Suppressor macrophage treated with lipopolysaccharide for 4 hours (primary cell): ENCODE measurements at regions not wholly inside any gene's neighbourhood (a gene's known extent, or its start where the extent isn't known, plus 50 kb on each side); places are given as distances from the start of the nearest gene placed in this dataset.

ENCODE experiments used
- DNase-seq: peaks from one replicate; pipeline ENCODE4 v3.0.0-alpha.2; 2020

- DNase-seq: no peak
Observed at GRCh38 chr13:22135446-22135845, 464.6 kb downstream of the FGF9 start.

DNA sequence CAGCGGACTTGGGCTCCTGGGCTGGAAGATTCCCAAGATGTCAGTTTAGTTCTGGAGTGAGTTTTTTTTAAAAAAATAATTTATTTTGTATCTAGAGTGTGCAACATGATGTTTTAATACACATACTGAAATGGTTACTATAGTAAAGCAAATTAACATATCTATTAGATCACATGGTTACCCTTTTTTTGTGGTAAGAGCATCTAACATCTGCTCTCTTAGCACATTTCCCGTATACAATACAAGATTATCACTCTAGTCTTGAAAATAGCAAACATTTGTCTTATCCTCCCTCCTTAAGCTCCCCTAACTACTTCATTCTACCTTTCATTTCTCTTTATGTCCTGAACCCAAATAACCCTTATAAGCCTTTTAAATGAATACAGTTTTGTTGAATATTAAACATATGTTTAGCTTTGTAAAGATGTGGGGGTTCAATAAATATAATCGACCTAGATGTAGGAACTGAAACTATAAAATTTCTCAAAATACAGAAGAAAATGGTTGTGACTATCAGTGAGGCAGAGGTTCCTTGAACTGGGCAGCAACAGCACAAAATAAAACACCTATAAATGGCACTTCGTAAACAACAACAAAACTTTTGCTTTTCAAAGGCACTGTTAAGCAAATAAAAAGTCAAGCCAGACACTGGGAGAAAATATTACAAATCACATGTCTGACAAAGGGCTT is 466.6 kb downstream of the FGF9 start:
- no peak for DNase-seq

DNA sequence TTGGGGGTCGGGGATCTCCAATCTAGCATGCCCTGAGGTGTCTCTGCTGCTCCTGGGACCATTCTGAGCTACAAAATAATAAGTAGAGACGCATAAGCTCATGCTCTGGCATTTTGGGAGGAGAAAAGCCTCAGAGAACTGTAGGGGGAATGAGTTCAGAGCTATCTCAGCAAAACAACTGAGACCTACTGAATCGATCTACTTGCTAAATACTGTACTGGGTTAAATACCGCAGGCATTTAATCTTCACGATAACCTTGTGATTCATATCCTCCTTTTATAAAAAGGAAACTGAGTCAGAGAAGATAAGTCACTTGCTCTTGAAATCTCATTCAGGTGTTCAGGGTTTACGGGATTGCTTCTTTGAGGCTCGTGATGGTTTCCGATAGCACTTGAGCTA is 468.1 kb downstream of the FGF9 start:
- DNase-seq: no peak

GRCh38 chr13:22141716-22142115 is 470.8 kb downstream of the FGF9 start:
- DNase-seq: no peak

DNA sequence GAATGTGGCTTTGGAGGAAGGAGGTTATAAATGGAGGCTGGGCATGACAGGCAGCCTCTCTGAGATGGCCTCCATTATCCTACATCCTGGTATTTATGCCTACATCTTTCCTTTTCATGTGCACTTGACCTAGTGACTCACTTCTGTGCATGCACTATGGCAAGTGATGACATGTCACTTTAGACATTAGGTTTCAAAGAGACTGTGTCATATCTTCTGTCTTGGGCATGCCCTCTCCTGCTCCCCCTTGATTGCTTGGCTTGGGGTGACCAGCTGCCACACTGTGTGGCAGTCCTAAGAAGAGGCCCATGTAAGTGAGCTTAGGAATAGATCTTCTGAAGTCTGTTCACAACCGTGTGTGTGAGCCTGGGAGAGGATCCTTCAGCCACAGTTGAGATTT is 472.8 kb downstream of the FGF9 start:
- no peak for DNase-seq

DNA sequence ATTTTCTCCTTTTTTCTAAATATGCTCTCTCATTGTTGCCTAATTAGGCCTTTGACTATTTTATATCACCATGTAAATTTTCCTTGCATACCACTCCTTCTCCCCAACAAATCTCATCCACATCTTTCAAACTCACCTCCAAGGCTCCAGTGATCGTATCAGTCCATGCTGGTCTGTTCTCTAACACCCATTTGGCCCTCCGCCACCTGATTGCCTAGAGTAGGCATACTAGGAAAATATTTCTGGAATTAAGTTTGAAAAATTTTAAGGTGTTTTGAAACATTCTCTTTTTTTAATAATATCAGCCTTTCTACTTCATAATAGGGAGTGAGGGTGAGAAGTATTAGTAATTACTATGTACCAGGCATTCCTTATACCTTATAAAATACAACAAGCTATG is 473.9 kb downstream of the FGF9 start:
- no peak for DNase-seq

DNA sequence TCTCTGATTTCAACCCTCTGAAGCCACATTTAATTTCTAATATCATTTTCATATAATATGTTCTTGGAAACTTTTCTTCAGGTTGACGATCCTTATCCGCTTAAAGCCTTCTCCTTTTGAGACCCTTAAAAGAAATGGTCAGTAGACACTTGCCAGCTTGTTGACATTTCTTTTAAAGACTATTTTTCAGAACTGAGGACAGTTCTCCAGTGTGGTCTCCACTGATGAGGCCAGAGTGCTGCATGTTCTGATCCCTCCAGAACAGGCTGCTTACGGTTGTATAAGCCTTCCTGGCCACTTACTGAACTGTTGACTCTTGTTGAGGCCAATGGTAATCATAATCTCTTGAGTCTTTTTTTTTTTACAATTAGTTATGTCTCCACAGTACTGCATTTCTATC is 477.3 kb downstream of the FGF9 start:
- no peak for DNase-seq

- DNase-seq: no peak
Observed at GRCh38 chr13:22152751-22153150, 481.9 kb downstream of the FGF9 start.

- DNase-seq: no peak
Observed at GRCh38 chr13:22154041-22154440, 483.2 kb downstream of the FGF9 start.

DNA sequence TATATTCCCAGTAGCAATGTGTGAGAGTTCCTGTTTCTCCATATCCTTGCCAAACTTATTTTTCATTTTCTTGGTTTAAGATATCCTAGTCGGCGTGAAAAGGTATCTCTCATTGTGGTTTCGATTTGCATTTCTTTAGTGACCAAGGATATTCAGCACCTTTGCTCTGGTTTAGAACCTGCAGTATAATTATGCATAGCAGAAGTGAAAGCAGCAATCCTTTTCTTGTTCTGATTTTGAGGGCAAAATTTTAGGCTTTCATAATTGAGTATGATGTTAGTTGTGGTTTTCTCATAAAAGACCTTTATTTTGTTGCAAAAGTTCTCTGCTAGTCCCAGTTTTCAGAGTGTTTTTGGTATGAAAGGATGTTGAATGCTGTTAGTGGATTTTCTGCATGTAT is 491.0 kb downstream of the FGF9 start:
- peak; percentile 54 for DNase-seq

GRCh38 chr13:22162889-22163288 is 492.0 kb downstream of the FGF9 start:
- DNase-seq: peak; percentile 73

DNA sequence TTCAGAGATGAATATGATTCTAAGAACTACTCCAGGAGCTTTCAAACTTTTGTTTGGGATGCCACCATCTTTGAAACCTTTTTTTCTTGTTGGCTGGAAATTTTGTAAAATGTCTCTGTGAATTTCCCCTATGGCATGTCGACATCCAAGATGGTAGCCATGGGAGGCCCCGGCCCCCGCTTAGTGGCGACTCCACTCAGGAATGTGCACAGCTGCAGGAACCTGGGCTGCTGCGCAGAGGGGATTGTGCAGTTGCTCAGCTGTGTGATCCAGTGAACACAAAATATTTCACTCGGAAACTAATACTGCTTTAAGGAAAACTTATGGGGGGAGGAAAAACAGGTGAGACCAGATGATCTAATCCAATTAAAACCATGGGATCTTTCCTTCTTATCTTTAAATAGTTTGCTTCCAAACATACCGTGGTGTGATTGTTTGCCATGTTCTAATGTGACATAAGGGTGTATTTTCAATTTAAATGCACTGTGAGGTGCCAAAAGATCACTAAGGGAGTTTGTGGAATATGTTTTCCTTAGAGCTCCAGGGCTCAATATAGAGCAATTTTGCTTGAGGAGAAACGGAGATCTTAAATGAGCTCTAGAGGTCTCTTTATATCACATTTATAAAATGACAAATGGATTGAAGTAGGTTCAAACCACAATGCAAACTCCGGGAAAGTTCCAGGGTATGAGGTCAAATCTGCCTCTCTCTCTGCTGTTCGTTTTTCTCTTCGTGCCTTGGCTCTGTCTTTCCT is 497.7 kb downstream of the FGF9 start:
- DNase-seq: no peak

GRCh38 chr13:22169473-22169872 is 498.6 kb downstream of the FGF9 start:
- no peak for DNase-seq

- no peak for DNase-seq
Observed at GRCh38 chr13:22173610-22174009, 502.7 kb downstream of the FGF9 start.

DNA sequence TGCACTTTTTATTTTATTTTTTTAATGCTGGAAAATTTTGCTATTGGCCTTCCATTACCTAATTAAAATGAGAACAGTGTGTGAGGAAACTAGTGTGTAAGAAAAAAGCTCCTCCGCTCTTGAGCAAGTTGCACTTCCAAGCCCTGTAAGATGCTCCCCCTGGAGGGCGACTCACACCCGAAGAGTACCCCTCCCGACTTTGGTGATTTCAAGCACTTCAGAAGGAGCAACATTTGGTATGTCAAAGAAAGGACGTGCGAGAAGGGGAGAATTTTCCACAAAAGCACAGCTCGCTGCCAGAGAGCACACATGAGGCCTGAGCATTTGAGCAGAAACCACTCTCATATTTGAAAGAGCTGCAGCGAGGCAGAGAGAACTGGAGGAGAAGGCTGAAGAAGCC is 504.4 kb downstream of the FGF9 start:
- DNase-seq: no peak

DNA sequence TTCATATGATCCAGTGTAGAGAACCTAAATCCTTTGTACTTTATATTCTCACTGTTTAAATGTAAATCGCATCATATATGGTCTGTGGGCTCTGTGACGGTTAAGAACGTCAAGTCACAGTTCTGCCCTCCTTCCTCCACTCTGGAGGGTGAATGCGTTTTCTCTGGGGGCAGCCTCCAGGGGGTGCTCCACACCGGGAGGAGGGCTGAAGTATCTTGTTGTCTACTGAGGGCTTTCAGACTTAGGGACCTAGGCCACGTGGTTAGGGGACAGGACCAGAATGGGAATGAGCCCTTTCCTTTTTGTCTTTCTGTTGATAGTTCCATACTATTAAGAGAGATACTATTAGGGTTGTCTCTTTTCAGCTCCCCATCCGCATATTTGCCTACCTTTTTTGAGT is 504.9 kb downstream of the FGF9 start:
- no peak for DNase-seq

DNA sequence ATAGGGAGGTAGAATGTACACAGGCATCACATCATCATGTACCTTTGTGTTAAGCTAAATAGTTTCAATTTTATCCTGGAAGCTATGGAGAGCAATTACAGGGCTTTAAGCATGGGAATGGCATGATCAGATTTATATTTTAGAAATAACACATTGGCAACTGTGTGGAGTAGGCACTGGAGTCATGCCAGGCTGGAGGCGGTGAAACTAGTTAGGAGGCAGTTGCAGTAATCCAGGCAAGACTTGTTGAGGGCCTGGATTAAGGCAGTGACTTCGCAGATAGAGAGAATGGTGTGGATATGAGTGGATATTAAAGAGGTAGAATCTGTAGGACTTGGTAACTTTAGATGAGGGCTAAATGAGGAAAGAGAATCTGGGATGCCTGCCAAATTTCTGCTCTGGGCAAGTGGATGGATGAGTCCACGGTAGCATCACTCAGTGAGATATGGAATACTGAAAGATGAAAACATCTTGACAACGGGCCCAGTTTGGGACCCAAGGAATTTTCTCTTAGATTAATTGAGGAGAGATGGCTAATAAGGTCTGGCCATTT is 506.2 kb downstream of the FGF9 start:
- no peak for DNase-seq

DNA sequence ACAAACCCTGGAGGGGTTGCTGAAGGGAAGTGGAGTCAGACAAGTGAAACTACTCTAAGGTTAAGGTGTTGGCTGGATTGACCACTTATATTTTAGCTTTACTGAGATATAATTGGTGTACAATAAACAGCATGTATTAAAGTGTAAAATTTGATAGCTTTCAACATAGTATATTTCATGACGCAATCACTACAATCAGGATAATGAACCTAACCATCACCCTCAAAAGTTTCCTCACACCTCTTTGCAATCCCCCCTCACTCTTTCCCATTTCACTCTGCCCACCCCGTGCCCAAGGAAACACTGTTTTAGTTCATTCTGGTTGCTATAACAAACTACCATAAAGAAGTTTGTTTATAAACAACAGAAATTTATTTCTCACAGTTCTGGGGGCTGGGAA is 508.0 kb downstream of the FGF9 start:
- no peak for DNase-seq

DNA sequence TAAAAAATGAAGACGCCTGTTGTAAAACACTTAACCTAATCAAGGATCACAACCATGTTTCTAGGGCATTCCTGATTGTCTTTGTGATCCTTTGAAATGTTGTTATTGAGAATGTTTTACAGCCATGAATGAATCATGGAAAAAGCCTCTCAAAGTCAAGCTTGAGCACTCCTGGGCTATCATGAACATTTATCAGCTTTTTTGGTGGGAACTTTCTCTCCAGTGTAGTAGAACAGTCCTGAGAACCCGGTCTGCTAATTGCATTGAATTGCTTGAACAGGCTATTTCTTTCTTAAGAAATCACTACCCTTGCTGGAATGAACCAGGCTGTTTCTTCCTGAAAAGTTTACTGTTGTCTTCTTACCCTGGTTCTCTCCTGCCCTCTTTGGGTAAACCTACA is 516.5 kb downstream of the FGF9 start:
- no peak for DNase-seq

GRCh38 chr13:22189176-22190048 is 518.5 kb downstream of the FGF9 start:
- DNase-seq: no peak

GRCh38 chr13:22193070-22193469 is 522.2 kb downstream of the FGF9 start:
- no peak for DNase-seq

GRCh38 chr13:22194106-22194805 is 523.4 kb downstream of the FGF9 start:
- no peak for DNase-seq

DNA sequence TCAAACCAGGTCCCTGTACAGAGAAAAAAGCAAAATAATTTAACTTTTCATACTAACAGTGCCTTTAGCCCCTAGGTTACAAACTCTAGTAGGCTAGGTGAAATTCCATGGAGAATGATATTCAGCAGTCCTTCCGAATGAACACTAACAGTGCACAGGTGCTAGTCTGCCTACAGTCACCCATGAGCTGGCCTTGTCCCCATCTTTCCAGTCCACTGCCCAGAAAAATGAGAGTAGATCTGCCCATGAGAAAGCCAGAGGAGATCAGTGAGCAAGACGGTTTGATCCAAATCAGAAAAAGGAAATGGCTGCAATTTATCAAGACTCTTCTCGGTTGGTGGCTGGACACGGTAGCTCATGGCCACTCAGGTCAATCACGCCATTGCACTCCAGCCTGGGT is 524.9 kb downstream of the FGF9 start:
- DNase-seq: no peak
